ENCODE measurements at regions not wholly inside any gene's neighbourhood (a gene's known extent, or its start where the extent isn't known, plus 50 kb on each side); places are given as distances from the start of the nearest gene placed in this dataset.

DNA sequence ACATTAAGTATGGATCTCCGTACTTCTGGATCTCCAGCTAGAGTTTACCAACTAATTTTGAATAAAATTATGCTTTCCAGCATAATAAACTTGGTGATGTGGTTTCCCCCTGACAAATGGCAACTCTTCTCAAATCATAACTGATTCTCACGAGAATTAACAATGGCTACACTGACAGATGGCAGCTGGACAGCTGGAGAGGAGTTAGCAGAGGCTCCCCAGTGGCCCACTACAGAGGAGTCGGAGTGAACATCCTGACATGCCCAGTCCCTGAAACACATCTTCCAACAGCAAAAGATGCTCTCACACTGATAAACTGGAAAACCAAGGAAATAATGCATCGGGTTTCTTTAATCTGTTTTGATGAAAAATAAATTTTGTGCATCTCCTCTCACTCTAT lies 239.6 kb downstream of the MAN2A1 start:
- no peaks in the 10 kb centered on the region for H3K36me3 ChIP-seq (ENCODE audit: control insufficient read depth, insufficient read depth, low read length)

GRCh38 chr5:109929911-109930310 lies 240.2 kb downstream of the MAN2A1 start:
- H3K36me3 ChIP-seq (ENCODE audit: control insufficient read depth, insufficient read depth, low read length) = no peaks in the 10 kb centered on the region
- no peaks in the 10 kb centered on the region for H3K4me1 ChIP-seq
- no peak overlapping the region for H3K27ac ChIP-seq
- no peaks in the 10 kb centered on the region for H3K79me2 ChIP-seq
- no peaks in the 10 kb centered on the region for H3K9me3 ChIP-seq (ENCODE audit: control insufficient read depth, low read length)
- no peak overlapping the region for H3K4me3 ChIP-seq (ENCODE audit: low read depth, low read length)
- no peak overlapping the region for H3K4me2 ChIP-seq (ENCODE audit: low read length)
- no peak overlapping the region for H2AFZ ChIP-seq
- TF ChIP-seq, protein P1, sequence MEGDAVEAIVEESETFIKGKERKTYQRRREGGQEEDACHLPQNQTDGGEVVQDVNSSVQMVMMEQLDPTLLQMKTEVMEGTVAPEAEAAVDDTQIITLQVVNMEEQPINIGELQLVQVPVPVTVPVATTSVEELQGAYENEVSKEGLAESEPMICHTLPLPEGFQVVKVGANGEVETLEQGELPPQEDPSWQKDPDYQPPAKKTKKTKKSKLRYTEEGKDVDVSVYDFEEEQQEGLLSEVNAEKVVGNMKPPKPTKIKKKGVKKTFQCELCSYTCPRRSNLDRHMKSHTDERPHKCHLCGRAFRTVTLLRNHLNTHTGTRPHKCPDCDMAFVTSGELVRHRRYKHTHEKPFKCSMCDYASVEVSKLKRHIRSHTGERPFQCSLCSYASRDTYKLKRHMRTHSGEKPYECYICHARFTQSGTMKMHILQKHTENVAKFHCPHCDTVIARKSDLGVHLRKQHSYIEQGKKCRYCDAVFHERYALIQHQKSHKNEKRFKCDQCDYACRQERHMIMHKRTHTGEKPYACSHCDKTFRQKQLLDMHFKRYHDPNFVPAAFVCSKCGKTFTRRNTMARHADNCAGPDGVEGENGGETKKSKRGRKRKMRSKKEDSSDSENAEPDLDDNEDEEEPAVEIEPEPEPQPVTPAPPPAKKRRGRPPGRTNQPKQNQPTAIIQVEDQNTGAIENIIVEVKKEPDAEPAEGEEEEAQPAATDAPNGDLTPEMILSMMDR (IDR thresholded peaks at IDR 0.05) = no peak
- no peaks in the 10 kb centered on the region for H3K27me3 ChIP-seq (ENCODE audit: control insufficient read depth, insufficient read depth, low read length)
- H3K9ac ChIP-seq = no peak overlapping the region

More for the DNA sequence above, 239.6 kb downstream of the MAN2A1 start:
- no peak overlapping the region for H3K27ac ChIP-seq
- no peak overlapping the region for H3K9ac ChIP-seq
- no peak overlapping the region for H2AFZ ChIP-seq
- no peaks in the 10 kb centered on the region for H3K9me3 ChIP-seq (ENCODE audit: control insufficient read depth, low read length)
- H3K4me3 ChIP-seq (ENCODE audit: low read depth, low read length) = no peak overlapping the region
- no peak overlapping the region for H3K4me2 ChIP-seq (ENCODE audit: low read length)
- no peaks in the 10 kb centered on the region for H3K79me2 ChIP-seq
- TF ChIP-seq, protein P1 (IDR thresholded peaks at IDR 0.05) = no peak
- H3K27me3 ChIP-seq (ENCODE audit: control insufficient read depth, insufficient read depth, low read length) = no peaks in the 10 kb centered on the region
- no peaks in the 10 kb centered on the region for H3K4me1 ChIP-seq

- Histone ChIP-seq H2AFZ (no peak overlapping the region), H3K9ac (no peak overlapping the region)
Observed at GRCh38 chr5:109931049-109931780, 241.5 kb downstream of the MAN2A1 start.

GRCh38 chr5:109935833-109936490 lies 246.2 kb downstream of the MAN2A1 start:
- Histone ChIP-seq H3K9ac (no peak overlapping the region), H3K27me3 (ENCODE audit: control insufficient read depth, insufficient read depth, low read length) (no peaks in the 10 kb centered on the region)
- TF ChIP-seq, protein P1 (IDR thresholded peaks at IDR 0.05) = no peak

More at GRCh38 chr5:109931049-109931780, 241.5 kb downstream of the MAN2A1 start:
- H3K27ac ChIP-seq = no peak overlapping the region
- no peak overlapping the region for H3K4me3 ChIP-seq (ENCODE audit: low read depth, low read length)
- no peaks in the 10 kb centered on the region for H3K9me3 ChIP-seq (ENCODE audit: control insufficient read depth, low read length)
- no peak overlapping the region for H3K4me2 ChIP-seq (ENCODE audit: low read length)
- TF ChIP-seq, protein P1 (IDR thresholded peaks at IDR 0.05) = no peak
- H3K27me3 ChIP-seq (ENCODE audit: control insufficient read depth, insufficient read depth, low read length) = no peaks in the 10 kb centered on the region
- H3K36me3 ChIP-seq (ENCODE audit: control insufficient read depth, insufficient read depth, low read length) = no peaks in the 10 kb centered on the region
- no peaks in the 10 kb centered on the region for H3K4me1 ChIP-seq
- no peaks in the 10 kb centered on the region for H3K79me2 ChIP-seq

More at GRCh38 chr5:109935833-109936490, 246.2 kb downstream of the MAN2A1 start:
- no peaks in the 10 kb centered on the region for H3K79me2 ChIP-seq
- no peak overlapping the region for H3K27ac ChIP-seq
- no peak overlapping the region for H2AFZ ChIP-seq
- H3K9me3 ChIP-seq (ENCODE audit: control insufficient read depth, low read length) = no peaks in the 10 kb centered on the region
- no peaks in the 10 kb centered on the region for H3K36me3 ChIP-seq (ENCODE audit: control insufficient read depth, insufficient read depth, low read length)
- H3K4me1 ChIP-seq = no peaks in the 10 kb centered on the region
- no peak overlapping the region for H3K4me3 ChIP-seq (ENCODE audit: low read depth, low read length)
- H3K4me2 ChIP-seq (ENCODE audit: low read length) = no peak overlapping the region

Measured in parathyroid adenoma (tissue), 2 donors.